ENCODE measurements at regions not wholly inside any gene's neighbourhood (a gene's known extent, or its start where the extent isn't known, plus 50 kb on each side); places are given as distances from the start of the nearest gene placed in this dataset.

GRCh38 chr2:16167870-16168426 is 227.6 kb downstream of the MYCN start:
- Histone ChIP-seq H3K4me3 (ENCODE audit: low read depth in 2 of 2, low read length in 1 of 2) (no peak overlapping the region), H3K9ac (no peak overlapping the region), H3K79me2 (ENCODE audit: insufficient read depth) (no peaks in the 10 kb centered on the region), H3K4me1 (ENCODE audit: control insufficient read depth in 1 of 2, insufficient read depth in 2 of 2, low read depth in 1 of 2, low read length in 1 of 2) (no peaks in the 10 kb centered on the region), H3K4me2 (no peak overlapping the region), H3F3A (replicated peaks; ENCODE audit: insufficient read depth) (no peaks in the 10 kb centered on the region), H3K27ac (ENCODE audit: low read depth in 2 of 2, low read length in 1 of 2) (no peak overlapping the region), H3K36me3 (replicated peaks in 1 of 2; ENCODE audit: control insufficient read depth in 1 of 2, insufficient read depth in 2 of 2, low read length in 1 of 2) (no peaks in the 10 kb centered on the region), H3K27me3 (ENCODE audit: insufficient read depth) (no peaks in the 10 kb centered on the region), H4K20me1 (ENCODE audit: insufficient read depth) (no peaks in the 10 kb centered on the region), H3K9me3 (peaks cover 3% of the 10 kb centered on the region; the same call in 1 of the 2 replicates), H2AFZ (ENCODE audit: low read depth) (no peak overlapping the region), H3K9me2 (no peaks in the 10 kb centered on the region)
- 42% methylated on average over 7 of the region's 7 CpGs for WGBS (ENCODE audit: low lambda C conversion rate)
- TF ChIP-seq RFX5 (IDR thresholded peaks at IDR 0.05; ENCODE audit: low read length) = no peak
- no peak for TF ChIP-seq JUND (IDR thresholded peaks at IDR 0.05)
- no peak for TF ChIP-seq FOXJ3 (CRISPR knock-in tag; IDR thresholded peaks at IDR 0.05)
- no peak for TF ChIP-seq MXI1 (IDR thresholded peaks at IDR 0.05; ENCODE audit: low read depth, low read length)
- TF ChIP-seq USF1 (IDR thresholded peaks at IDR 0.05; ENCODE audit: borderline replicate concordance, low read depth) = no peak
- TF ChIP-seq RCOR1 (IDR thresholded peaks at IDR 0.05; ENCODE audit: low read length) = no peak
- no peak for TF ChIP-seq IRF3 (IDR thresholded peaks at IDR 0.05; ENCODE audit: low read depth, low read length)
- TF ChIP-seq TCF12 (IDR thresholded peaks at IDR 0.05) = no peak
- TF ChIP-seq USF2 (IDR thresholded peaks at IDR 0.05; ENCODE audit: borderline replicate concordance, low read depth, low read length) = no peak
- no peak for TF ChIP-seq GABPA (IDR thresholded peaks at IDR 0.05; ENCODE audit: low read depth)
- no peak for TF ChIP-seq PBX3 (IDR thresholded peaks at IDR 0.05)
- no peak for TF ChIP-seq EP300 (IDR thresholded peaks at IDR 0.05; ENCODE audit: borderline replicate concordance in 1 of 2, low read depth in 1 of 2, low read length in 1 of 2)
- no peak for TF ChIP-seq CTCF (IDR thresholded peaks at IDR 0.05)
- no peak for TF ChIP-seq REST (IDR thresholded peaks at IDR 0.05; ENCODE audit: low read depth, low read length)
- TF ChIP-seq GATA2 (CRISPR knock-in tag; IDR thresholded peaks at IDR 0.05) = no peak
- TF ChIP-seq EZH2phosphoT487 (IDR thresholded peaks at IDR 0.05; ENCODE audit: borderline replicate concordance, low read depth) = no peak
- TF ChIP-seq MAX (IDR thresholded peaks at IDR 0.05; ENCODE audit: low read depth) = no peak
- no peak for TF ChIP-seq FOXM1 (IDR thresholded peaks at IDR 0.05; ENCODE audit: low read depth)
- no peak for TF ChIP-seq RXRA (IDR thresholded peaks at IDR 0.05; ENCODE audit: borderline replicate concordance, low read depth)
- ChIA-PET POLR2A (no interaction called here), CTCF (interaction anchor here (1.4 kb wide), 1 partner anchor 74 kb away, joined by 3 read pairs; no protein-coding TSS in a partner anchor)
- no peak for DNase-seq
